IMR-90 (cell line): ENCODE measurements at regions not wholly inside any gene's neighbourhood (a gene's known extent, or its start where the extent isn't known, plus 50 kb on each side); places are given as distances from the start of the nearest gene placed in this dataset.

Source experiments
- ATAC-seq: fragments of 200-7000 bp; cut with Tn5 transposase; 2 replicates; pipeline ENCODE4 v1.9.1; 2020; ENCODE audit warnings: low read depth, mild to moderate bottlenecking, moderate library complexity
- BruUV-seq: library from RNA; stranded (reverse); fragments of 400-500 nt; replicated peaks from 2 replicates; lab custom pipeline; 2021; lab: Mats Ljungman, UMichigan
- CTCF ChIA-PET: fragments of 300-600 bp; formaldehyde crosslinking; extraction: SDS; loops from one replicate; lab custom pipeline; 2021; ENCODE audit warnings: antibody characterized with exemption; lab: Yijun Ruan, JAX
- POLR2A ChIA-PET: fragments of 300-600 bp; sonication (Branson Sonifier 250); formaldehyde crosslinking; loops from one replicate; lab custom pipeline; 2022; ENCODE audit warnings: antibody characterized with exemption; ENCODE audit not compliant: unreplicated experiment; lab: Charles Lee
- DNase-seq: peaks from one replicate; pipeline ENCODE4 v3.0.0; 2013
- H2AFZ ChIP-seq: replicated peaks from 2 replicates; pipeline ENCODE3; 2013; ENCODE audit warnings: low read length, mild to moderate bottlenecking; ENCODE audit not compliant: poor library complexity
- H2AK5ac ChIP-seq: 2 replicates; pipeline ENCODE4 v1.6.1; 2013; ENCODE audit warnings: low read depth, low read length, inconsistent platforms
- H2AK9ac ChIP-seq: replicated peaks from 2 replicates; pipeline ENCODE3; 2013; ENCODE audit warnings: mild to moderate bottlenecking, low read depth, low read length, moderate library complexity; ENCODE audit not compliant: poor library complexity
- H2BK120ac ChIP-seq: 2 replicates; pipeline ENCODE4 v1.6.1; 2013; ENCODE audit warnings: low read depth, low read length, inconsistent platforms
- H2BK15ac ChIP-seq: 3 replicates; pipeline ENCODE4 v1.6.1; 2013; ENCODE audit warnings: low read depth, low read length, inconsistent platforms
- H2BK20ac ChIP-seq: 2 replicates; pipeline ENCODE4 v1.6.1; 2013; ENCODE audit warnings: low read depth, mild to moderate bottlenecking, inconsistent platforms, low read length, moderate library complexity
- H2BK5ac ChIP-seq: 2 replicates; pipeline ENCODE4 v1.6.1; 2013; ENCODE audit warnings: mild to moderate bottlenecking, low read depth, low read length, inconsistent platforms; ENCODE audit not compliant: poor library complexity, severe bottlenecking
- H3K14ac ChIP-seq: replicated peaks from 2 replicates; pipeline ENCODE4 v1.6.1; 2013; ENCODE audit warnings: low read depth, low read length, inconsistent platforms
- H3K18ac ChIP-seq: 2 replicates; pipeline ENCODE4 v1.6.1; 2013; ENCODE audit warnings: low read depth, low read length, control low read depth
- H3K23ac ChIP-seq: 2 replicates; pipeline ENCODE4 v1.6.1; 2013; ENCODE audit warnings: low read depth, low read length, inconsistent platforms
- H3K27ac ChIP-seq: 2 replicates; pipeline ENCODE4 v1.5.1; 2013; ENCODE audit warnings: mild to moderate bottlenecking, control low read depth, low read length; ENCODE audit not compliant: insufficient read depth
- H3K27me3 ChIP-seq: 2 replicates; pipeline ENCODE4 v1.6.1; 2013; ENCODE audit warnings: low read length; ENCODE audit not compliant: control insufficient read depth, insufficient read depth
- H3K36me3 ChIP-seq: 2 replicates; pipeline ENCODE4 v1.6.1; 2013; ENCODE audit warnings: low read length, mixed read lengths; ENCODE audit not compliant: control insufficient read depth, insufficient read depth
- H3K4ac ChIP-seq: 2 replicates; pipeline ENCODE4 v1.6.1; 2013; ENCODE audit warnings: low read depth, low read length, inconsistent platforms
- H3K4me1 ChIP-seq: 2 replicates; pipeline ENCODE4 v1.6.1; 2013; ENCODE audit warnings: low read length, mixed read lengths; ENCODE audit not compliant: control insufficient read depth, insufficient read depth
- H3K4me2 ChIP-seq: 2 replicates; pipeline ENCODE4 v1.6.1; 2013; ENCODE audit warnings: low read depth, mild to moderate bottlenecking, control low read depth, low read length, moderate library complexity
- H3K4me3 ChIP-seq: 2 replicates; pipeline ENCODE4 v1.5.1; 2013; ENCODE audit warnings: low read depth, mild to moderate bottlenecking, control low read depth, low read length, moderate library complexity; ENCODE audit not compliant: insufficient read depth
- H3K56ac ChIP-seq: 2 replicates; pipeline ENCODE4 v1.6.1; 2013; ENCODE audit warnings: low read length, inconsistent platforms; ENCODE audit not compliant: insufficient read depth; ENCODE audit errors: extremely low read depth
- H3K79me1 ChIP-seq, 2 experiments: 2 replicates each; pipeline ENCODE4 v1.6.1; 2013; ENCODE audit warnings: low read length in 2 of 2, inconsistent platforms in 1 of 2, low read depth in 1 of 2
- H3K9ac ChIP-seq: 2 replicates; pipeline ENCODE4 v1.6.1; 2013; ENCODE audit warnings: low read depth, low read length, control low read depth
- H3K9me1 ChIP-seq: 2 replicates; pipeline ENCODE4 v1.6.1; 2013; ENCODE audit warnings: low read length, inconsistent platforms; ENCODE audit not compliant: insufficient read depth
- H3K9me3 ChIP-seq: 2 replicates; pipeline ENCODE4 v1.6.1; 2013; ENCODE audit warnings: low read length; ENCODE audit not compliant: control insufficient read depth, insufficient read depth
- H4K20me1 ChIP-seq: 2 replicates; pipeline ENCODE4 v1.6.1; 2013; ENCODE audit warnings: low read length, inconsistent platforms; ENCODE audit not compliant: insufficient read depth
- H4K5ac ChIP-seq: 2 replicates; pipeline ENCODE4 v1.6.1; 2013; ENCODE audit warnings: mild to moderate bottlenecking, low read depth, low read length, control low read depth
- H4K8ac ChIP-seq, 2 experiments: 2 replicates each; pipeline ENCODE4 v1.6.1; 2013; ENCODE audit warnings: low read depth in 2 of 2, low read length in 2 of 2, control low read depth in 1 of 2, inconsistent platforms in 1 of 2
- H4K91ac ChIP-seq: 2 replicates; pipeline ENCODE4 v1.6.1; 2013; ENCODE audit warnings: low read depth, low read length, inconsistent platforms; ENCODE audit not compliant: insufficient read depth
- CEBPB ChIP-seq: IDR thresholded peaks from 2 replicates; pipeline ENCODE4 v1.6.1; 2012; ENCODE audit warnings: low read depth, low read length, improper control_type of control experiment
- FOS ChIP-seq: fragments of 150-350 bp; IDR thresholded peaks from 2 replicates; pipeline ENCODE4 v1.6.1; 2016; ENCODE audit warnings: low read depth, low read length
- MAFK ChIP-seq: IDR thresholded peaks from 2 replicates; pipeline ENCODE4 v1.6.1; 2012; ENCODE audit warnings: low read depth, low read length, improper control_type of control experiment
- MXI1 ChIP-seq: IDR thresholded peaks from 2 replicates; pipeline ENCODE4 v1.6.1; 2012; ENCODE audit warnings: low read depth, mild to moderate bottlenecking, low read length, moderate library complexity, borderline replicate concordance
- POLR2A ChIP-seq: IDR thresholded peaks from 2 replicates; pipeline ENCODE4 v1.6.1; 2012; ENCODE audit warnings: mild to moderate bottlenecking, low read depth, low read length
- WGBS, 2 experiments: methylation state at CpG; one replicate each; pipeline versions ENCODE4 v1.1.5 to v1.1.7; 2013; ENCODE audit warnings: missing lambda C conversion rate in 2 of 2; ENCODE audit not compliant: insufficient read length in 1 of 2; ENCODE audit errors: extremely low coverage in 2 of 2; 5-methylcytosine and 5-hydroxymethylcytosine counted together
- dilution Hi-C: fragments of 300-500 bp; cut with HindIII; formaldehyde crosslinking; loops from one replicate; pipeline ENCODE4 v1.14.3; 2018; ENCODE audit warnings: low sequenced_read_pairs; ENCODE audit not compliant: unreplicated experiment
- in situ Hi-C: fragments of 300-500 bp; cut with MboI; formaldehyde crosslinking; loops from 3 replicates; pipeline ENCODE4 v1.14.3; 2019; ENCODE audit warnings: low sequenced_read_pairs, inconsistent platforms, mixed read lengths
- intact Hi-C: fragments of 100-400 bp; cut with micrococcal nuclease; formaldehyde crosslinking; loops from 2 replicates; pipeline ENCODE4 v1.10.0; 2022

DNA sequence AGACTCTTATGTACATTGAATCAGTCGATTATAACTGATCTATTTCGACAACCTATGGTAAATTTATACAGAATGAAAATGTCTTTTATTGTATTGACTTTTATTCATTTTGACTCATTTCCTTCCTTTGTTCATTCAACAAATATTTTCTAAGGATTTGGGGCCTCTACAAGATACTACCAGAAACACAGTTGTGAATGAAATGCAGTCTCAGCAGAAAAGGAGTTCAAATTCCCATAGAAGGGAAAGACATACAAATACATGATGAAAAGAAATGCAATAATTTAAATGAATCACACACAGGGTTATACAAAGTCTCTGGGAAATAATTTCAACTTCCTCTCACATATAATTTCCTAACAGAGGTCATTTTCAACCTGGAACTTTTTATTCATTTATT lies 134.0 kb upstream of the SEMA3A start:
- no CpG with 5 or more reads among the region's 2 CpGs for WGBS, 2 experiments
- intact Hi-C loops = no loop called here
- CTCF ChIA-PET = no interaction called here

More for the DNA sequence above, 134.0 kb upstream of the SEMA3A start:
- in situ Hi-C loops = no loop called here
- no peak for TF ChIP-seq POLR2A
- TF ChIP-seq CEBPB = no peak
- peak; percentile 83 for TF ChIP-seq MAFK
- TF ChIP-seq MXI1 = no peak
- TF ChIP-seq FOS = no peak
- no TSS peak for BruUV-seq
- DNase-seq = peak; percentile 12
- no peaks in the 10 kb centered on the region for H3K9me1 ChIP-seq
- no peak overlapping the region for H4K5ac ChIP-seq
- no peaks in the 10 kb centered on the region for H4K20me1 ChIP-seq
- H2BK120ac ChIP-seq = no peak overlapping the region
- H4K8ac ChIP-seq = no peak overlapping the region
- H3K4me1 ChIP-seq = no peaks in the 10 kb centered on the region
- no peak overlapping the region for H3K4me3 ChIP-seq
- no peak overlapping the region for H2AK9ac ChIP-seq
- no peaks in the 10 kb centered on the region for H3K27me3 ChIP-seq
- no peak overlapping the region for H3K18ac ChIP-seq
- H3K79me1 ChIP-seq = no peaks in the 10 kb centered on the region
- H3K4ac ChIP-seq = no peak overlapping the region
- no peak overlapping the region for H3K14ac ChIP-seq
- no peak overlapping the region for H3K27ac ChIP-seq
- no peak overlapping the region for H2BK20ac ChIP-seq
- no peak overlapping the region for H3K4me2 ChIP-seq
- ATAC-seq = no peak
- dilution Hi-C loops = no loop called here
- no peak overlapping the region for H3K56ac ChIP-seq
- no peak overlapping the region for H2AFZ ChIP-seq
- H2BK15ac ChIP-seq = no peak overlapping the region
- H2AK5ac ChIP-seq = no peak overlapping the region
- H3K23ac ChIP-seq = no peak overlapping the region
- POLR2A ChIA-PET = no interaction called here
- no peak overlapping the region for H4K91ac ChIP-seq
- no peaks in the 10 kb centered on the region for H3K9me3 ChIP-seq
- H2BK5ac ChIP-seq = no peak overlapping the region
- no peaks in the 10 kb centered on the region for H3K36me3 ChIP-seq
- no peak overlapping the region for H3K9ac ChIP-seq
